ENCODE measurements at regions not wholly inside any gene's neighbourhood (a gene's known extent, or its start where the extent isn't known, plus 50 kb on each side); places are given as distances from the start of the nearest gene placed in this dataset.

DNA sequence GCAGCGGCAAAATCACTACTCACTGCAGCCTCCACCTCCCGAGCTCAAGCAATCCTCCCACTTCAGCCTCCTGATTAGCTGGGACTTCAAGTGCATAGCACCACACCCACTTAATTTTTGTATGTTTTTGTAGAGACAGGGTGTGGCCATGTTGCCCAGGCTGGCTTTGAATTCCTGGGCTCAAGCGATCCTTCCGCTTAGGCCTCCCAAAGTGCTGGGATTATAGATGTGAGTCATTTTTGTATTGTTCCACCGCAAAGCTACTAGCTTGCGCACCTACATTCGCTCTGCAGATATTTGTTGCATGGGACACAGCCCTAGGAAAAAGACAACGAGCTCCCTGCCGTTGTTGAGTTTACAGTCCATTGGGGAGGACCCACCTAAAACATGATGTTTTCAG is 173.5 kb upstream of the AGAP1 start:
- H2AFZ ChIP-seq (ENCODE audit: low read length), result no peak overlapping the region
- H3K79me2 ChIP-seq (ENCODE audit: control insufficient read depth in 1 of 2, insufficient read depth in 2 of 2, low read length in 2 of 2), result no peaks in the 10 kb centered on the region
- H2BK20ac ChIP-seq (ENCODE audit: low read length), result no peak overlapping the region
- no peak overlapping the region for H3K56ac ChIP-seq (replicated peaks; ENCODE audit: insufficient read length, low read depth, low read length)
- H3K4me2 ChIP-seq (ENCODE audit: insufficient read depth in 1 of 2, low read depth in 2 of 2, low read length in 2 of 2), result no peak overlapping the region
- ChIA-PET POLR2A (ENCODE audit: partially characterized antibody) (no interaction called here), CTCF (ENCODE audit: partially characterized antibody) (interaction anchor here (0.9 kb wide), 1 partner anchor 184 kb away, joined by 3 read pairs; no protein-coding TSS in a partner anchor)
- no peak overlapping the region for H3K14ac ChIP-seq (ENCODE audit: insufficient read length)
- no peak overlapping the region for H2BK5ac ChIP-seq (ENCODE audit: low read depth, low read length)
- no peaks in the 10 kb centered on the region for H3K23me2 ChIP-seq (ENCODE audit: low read depth, low read length)
- no peaks in the 10 kb centered on the region for H3K36me3 ChIP-seq (ENCODE audit: control insufficient read depth in 2 of 4, insufficient read depth in 4 of 4, low read length in 3 of 4)
- H3K9ac ChIP-seq (replicated peaks in 1 of 4; ENCODE audit: extremely low read depth in 1 of 4, low read depth in 3 of 4, low read length in 3 of 4), result no peak overlapping the region
- DNase-seq (ENCODE audit: low read depth in 1 of 2, low spot score in 2 of 2) (no peak), FAIRE-seq (no peak)
- H3K9me3 ChIP-seq (ENCODE audit: insufficient read depth in 2 of 2, low read depth in 1 of 2, low read length in 1 of 2), result no peaks in the 10 kb centered on the region
- no peak overlapping the region for H2AK5ac ChIP-seq (ENCODE audit: low read depth, low read length)
- no peak overlapping the region for H4K8ac ChIP-seq (ENCODE audit: extremely low read depth, insufficient read depth, low read length)
- no peak overlapping the region for H3K23ac ChIP-seq (ENCODE audit: insufficient read length)
- no peak overlapping the region; a peak in 1 of 8 replicates for H3K4me3 ChIP-seq (ENCODE audit: extremely low read depth in 1 of 4, insufficient read depth in 2 of 4, low read depth in 3 of 4, low read length in 4 of 4)
- H2BK15ac ChIP-seq (ENCODE audit: low read length), result no peak overlapping the region
- H4K20me1 ChIP-seq (replicated peaks in 1 of 2; ENCODE audit: control insufficient read depth in 1 of 2, insufficient read depth in 2 of 2, low read length in 2 of 2), result no peaks in the 10 kb centered on the region
- no peak overlapping the region for H2BK12ac ChIP-seq (ENCODE audit: low read depth, low read length)
- no peak overlapping the region for H4K5ac ChIP-seq (ENCODE audit: insufficient read length, low read depth, low read length)
- H3K79me1 ChIP-seq (ENCODE audit: low read depth, low read length), result no peaks in the 10 kb centered on the region
- no peak overlapping the region for H3K27ac ChIP-seq (ENCODE audit: low read depth, low read length)
- no peak overlapping the region for H3K18ac ChIP-seq (ENCODE audit: extremely low read depth, low read length)
- 93% methylated on average over 9 of the region's 9 CpGs; no CpG with 5 or more reads in 1 of the 2 experiments for WGBS, 2 experiments (ENCODE audit: extremely low coverage in 1 of 2, insufficient coverage in 1 of 2, insufficient read length in 1 of 2, insufficient replicate concordance in 2 of 2, low coverage in 1 of 2, low lambda C conversion rate in 2 of 2, missing lambda C conversion rate in 1 of 2)
- no peak overlapping the region for H3K4ac ChIP-seq (replicated peaks; ENCODE audit: insufficient read length, low read depth, low read length)
- no peaks in the 10 kb centered on the region for H3K27me3 ChIP-seq (replicated peaks in 1 of 4; ENCODE audit: control insufficient read depth in 3 of 4, extremely low read depth in 1 of 4, insufficient read depth in 3 of 4, low read length in 3 of 4)
- TF ChIP-seq, protein P1, sequence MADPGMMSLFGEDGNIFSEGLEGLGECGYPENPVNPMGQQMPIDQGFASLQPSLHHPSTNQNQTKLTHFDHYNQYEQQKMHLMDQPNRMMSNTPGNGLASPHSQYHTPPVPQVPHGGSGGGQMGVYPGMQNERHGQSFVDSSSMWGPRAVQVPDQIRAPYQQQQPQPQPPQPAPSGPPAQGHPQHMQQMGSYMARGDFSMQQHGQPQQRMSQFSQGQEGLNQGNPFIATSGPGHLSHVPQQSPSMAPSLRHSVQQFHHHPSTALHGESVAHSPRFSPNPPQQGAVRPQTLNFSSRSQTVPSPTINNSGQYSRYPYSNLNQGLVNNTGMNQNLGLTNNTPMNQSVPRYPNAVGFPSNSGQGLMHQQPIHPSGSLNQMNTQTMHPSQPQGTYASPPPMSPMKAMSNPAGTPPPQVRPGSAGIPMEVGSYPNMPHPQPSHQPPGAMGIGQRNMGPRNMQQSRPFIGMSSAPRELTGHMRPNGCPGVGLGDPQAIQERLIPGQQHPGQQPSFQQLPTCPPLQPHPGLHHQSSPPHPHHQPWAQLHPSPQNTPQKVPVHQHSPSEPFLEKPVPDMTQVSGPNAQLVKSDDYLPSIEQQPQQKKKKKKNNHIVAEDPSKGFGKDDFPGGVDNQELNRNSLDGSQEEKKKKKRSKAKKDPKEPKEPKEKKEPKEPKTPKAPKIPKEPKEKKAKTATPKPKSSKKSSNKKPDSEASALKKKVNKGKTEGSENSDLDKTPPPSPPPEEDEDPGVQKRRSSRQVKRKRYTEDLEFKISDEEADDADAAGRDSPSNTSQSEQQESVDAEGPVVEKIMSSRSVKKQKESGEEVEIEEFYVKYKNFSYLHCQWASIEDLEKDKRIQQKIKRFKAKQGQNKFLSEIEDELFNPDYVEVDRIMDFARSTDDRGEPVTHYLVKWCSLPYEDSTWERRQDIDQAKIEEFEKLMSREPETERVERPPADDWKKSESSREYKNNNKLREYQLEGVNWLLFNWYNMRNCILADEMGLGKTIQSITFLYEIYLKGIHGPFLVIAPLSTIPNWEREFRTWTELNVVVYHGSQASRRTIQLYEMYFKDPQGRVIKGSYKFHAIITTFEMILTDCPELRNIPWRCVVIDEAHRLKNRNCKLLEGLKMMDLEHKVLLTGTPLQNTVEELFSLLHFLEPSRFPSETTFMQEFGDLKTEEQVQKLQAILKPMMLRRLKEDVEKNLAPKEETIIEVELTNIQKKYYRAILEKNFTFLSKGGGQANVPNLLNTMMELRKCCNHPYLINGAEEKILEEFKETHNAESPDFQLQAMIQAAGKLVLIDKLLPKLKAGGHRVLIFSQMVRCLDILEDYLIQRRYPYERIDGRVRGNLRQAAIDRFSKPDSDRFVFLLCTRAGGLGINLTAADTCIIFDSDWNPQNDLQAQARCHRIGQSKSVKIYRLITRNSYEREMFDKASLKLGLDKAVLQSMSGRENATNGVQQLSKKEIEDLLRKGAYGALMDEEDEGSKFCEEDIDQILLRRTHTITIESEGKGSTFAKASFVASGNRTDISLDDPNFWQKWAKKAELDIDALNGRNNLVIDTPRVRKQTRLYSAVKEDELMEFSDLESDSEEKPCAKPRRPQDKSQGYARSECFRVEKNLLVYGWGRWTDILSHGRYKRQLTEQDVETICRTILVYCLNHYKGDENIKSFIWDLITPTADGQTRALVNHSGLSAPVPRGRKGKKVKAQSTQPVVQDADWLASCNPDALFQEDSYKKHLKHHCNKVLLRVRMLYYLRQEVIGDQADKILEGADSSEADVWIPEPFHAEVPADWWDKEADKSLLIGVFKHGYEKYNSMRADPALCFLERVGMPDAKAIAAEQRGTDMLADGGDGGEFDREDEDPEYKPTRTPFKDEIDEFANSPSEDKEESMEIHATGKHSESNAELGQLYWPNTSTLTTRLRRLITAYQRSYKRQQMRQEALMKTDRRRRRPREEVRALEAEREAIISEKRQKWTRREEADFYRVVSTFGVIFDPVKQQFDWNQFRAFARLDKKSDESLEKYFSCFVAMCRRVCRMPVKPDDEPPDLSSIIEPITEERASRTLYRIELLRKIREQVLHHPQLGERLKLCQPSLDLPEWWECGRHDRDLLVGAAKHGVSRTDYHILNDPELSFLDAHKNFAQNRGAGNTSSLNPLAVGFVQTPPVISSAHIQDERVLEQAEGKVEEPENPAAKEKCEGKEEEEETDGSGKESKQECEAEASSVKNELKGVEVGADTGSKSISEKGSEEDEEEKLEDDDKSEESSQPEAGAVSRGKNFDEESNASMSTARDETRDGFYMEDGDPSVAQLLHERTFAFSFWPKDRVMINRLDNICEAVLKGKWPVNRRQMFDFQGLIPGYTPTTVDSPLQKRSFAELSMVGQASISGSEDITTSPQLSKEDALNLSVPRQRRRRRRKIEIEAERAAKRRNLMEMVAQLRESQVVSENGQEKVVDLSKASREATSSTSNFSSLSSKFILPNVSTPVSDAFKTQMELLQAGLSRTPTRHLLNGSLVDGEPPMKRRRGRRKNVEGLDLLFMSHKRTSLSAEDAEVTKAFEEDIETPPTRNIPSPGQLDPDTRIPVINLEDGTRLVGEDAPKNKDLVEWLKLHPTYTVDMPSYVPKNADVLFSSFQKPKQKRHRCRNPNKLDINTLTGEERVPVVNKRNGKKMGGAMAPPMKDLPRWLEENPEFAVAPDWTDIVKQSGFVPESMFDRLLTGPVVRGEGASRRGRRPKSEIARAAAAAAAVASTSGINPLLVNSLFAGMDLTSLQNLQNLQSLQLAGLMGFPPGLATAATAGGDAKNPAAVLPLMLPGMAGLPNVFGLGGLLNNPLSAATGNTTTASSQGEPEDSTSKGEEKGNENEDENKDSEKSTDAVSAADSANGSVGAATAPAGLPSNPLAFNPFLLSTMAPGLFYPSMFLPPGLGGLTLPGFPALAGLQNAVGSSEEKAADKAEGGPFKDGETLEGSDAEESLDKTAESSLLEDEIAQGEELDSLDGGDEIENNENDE (IDR thresholded peaks at IDR 0.05; ENCODE audit: insufficient replicate concordance, low read length), result no peak
- H3K4me1 ChIP-seq (replicated peaks in 1 of 4; ENCODE audit: control insufficient read depth in 3 of 4, insufficient read depth in 4 of 4, low read length in 3 of 4), result peaks cover 0 to 10% (median 6%) of the 10 kb centered on the region in 4 experiments; a peak in 5 of 7 replicates
- no peak overlapping the region for H2BK120ac ChIP-seq (replicated peaks; ENCODE audit: low read depth, low read length)
- H4K91ac ChIP-seq (replicated peaks; ENCODE audit: insufficient read length, low read length), result no peak overlapping the region
